GM18507 (cell line): ENCODE measurements at regions not wholly inside any gene's neighbourhood (a gene's known extent, or its start where the extent isn't known, plus 50 kb on each side); places are given as distances from the start of the nearest gene placed in this dataset.

ENCODE experiments used
- DNase-seq: peaks from one replicate; pipeline ENCODE4 v3.0.0; 2011; ENCODE audit warnings: low read depth; ENCODE audit not compliant: insufficient read length; ENCODE audit errors: extremely low spot score
- FAIRE-seq: peaks from 2 replicates; lab custom pipeline; 2011; peaks lifted over from hg19 to GRCh38; lab: Jason Lieb, UNC

DNA sequence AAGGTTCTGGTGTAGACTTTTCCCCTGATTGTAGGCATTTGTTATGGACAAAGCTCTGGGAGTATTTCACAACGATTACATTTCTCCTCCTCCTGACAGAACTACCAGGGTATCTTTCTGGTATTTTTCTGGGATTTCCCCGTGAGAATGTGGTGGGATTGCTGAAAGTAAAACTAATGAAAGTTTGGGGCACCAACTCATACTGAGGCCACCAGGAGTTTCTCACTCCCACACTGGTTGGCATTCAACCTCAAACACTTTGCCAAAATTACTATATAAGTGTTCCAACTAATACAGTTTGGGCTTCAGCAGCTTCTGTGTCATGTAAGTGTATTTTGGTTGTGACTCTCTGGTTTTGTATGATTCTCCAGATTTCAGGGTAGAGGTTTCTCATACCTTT is 855.1 kb downstream of the GLUD2 start:
- DNase-seq (no peak), FAIRE-seq (no peak)

DNA sequence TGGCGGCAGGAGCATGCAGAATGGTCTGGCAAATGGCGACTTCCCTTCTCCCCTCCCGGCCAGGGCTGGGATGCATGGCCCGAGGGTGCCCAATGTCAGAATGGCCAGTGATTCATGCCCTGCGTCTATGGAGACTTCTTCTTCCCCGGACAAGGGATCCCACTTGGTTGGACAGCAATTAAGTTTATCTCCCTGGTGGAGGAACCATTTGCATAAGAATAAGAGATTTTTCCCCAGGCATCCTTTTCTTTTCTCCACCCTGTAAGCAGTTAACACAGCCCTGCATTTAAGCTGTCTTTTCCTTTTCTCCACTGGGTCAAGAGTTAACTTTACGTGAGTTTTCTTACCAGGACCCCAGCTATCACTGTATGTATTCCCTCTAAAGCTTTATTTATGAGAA is 856.6 kb downstream of the GLUD2 start:
- FAIRE-seq (no peak), DNase-seq (no peak)

DNA sequence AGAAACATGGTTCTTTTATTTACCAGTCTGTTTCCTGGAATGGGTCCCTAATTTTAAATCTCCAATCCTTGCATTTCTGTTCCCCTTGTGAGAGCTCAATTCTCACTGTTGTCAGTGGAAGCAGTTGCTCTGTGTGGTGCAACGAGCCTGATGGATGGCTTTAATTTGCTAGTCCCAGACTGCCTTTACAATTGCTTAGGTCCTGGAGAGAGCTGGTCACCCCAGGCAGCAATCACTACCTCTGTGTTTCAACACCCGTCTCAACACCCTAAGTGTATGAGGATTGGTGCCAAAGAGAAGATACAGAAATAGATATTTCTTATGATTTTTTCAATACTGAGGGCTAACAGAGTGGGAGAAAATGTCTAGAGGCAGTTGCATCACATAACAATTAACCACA is 873.8 kb downstream of the GLUD2 start:
- no peak for DNase-seq
- FAIRE-seq: no peak

GRCh38 chrX:121931567-121931966 is 884.2 kb downstream of the GLUD2 start:
- FAIRE-seq (no peak), DNase-seq (no peak)

DNA sequence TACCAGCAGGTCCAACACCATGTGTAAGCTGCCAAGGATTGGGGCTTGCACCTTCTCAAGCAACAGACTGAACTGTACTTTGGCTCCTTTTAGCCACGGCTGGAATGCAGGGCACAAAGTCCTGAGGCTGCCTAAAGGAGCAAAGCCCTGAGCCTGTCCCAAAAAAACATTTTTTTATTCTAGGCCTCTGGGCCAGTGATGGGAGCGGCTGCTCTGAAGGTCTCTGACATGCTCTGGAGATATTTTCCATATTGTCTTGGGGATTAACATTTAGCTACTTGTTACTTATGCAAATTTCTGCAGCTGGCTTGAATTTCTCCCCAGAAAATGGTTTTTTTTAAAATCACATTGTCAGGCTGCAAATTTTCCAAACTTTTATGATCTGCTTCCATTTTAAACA is 885.3 kb downstream of the GLUD2 start:
- no peak for FAIRE-seq

GRCh38 chrX:121949041-121949760 is 901.8 kb downstream of the GLUD2 start:
- DNase-seq (no peak), FAIRE-seq (no peak)

More for the DNA sequence above, 885.3 kb downstream of the GLUD2 start:
- no peak for DNase-seq

- FAIRE-seq (no peak), DNase-seq (no peak)
These were observed 911.5 kb downstream of the GLUD2 start for GRCh38 chrX:121958886-121959285.

DNA sequence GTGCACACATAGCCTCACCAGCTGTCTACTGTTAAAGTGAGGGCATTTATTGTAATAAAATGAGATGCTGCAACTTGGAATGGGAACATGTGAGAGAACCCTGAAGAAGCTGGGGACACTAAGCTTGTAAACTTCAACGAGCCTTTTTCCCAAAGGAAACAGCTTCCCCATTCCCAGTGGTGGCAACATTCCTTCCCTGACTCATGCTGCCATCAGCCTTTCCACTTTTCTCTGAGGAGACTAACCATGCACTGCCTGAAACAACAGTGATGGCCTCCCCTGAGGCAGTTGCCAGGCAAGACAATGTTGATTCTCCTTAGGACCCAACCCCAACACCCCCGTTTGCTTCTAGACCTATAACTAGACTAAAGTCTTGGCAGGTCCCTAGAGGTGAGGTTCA is 928.3 kb downstream of the GLUD2 start:
- DNase-seq (no peak), FAIRE-seq (no peak)

DNA sequence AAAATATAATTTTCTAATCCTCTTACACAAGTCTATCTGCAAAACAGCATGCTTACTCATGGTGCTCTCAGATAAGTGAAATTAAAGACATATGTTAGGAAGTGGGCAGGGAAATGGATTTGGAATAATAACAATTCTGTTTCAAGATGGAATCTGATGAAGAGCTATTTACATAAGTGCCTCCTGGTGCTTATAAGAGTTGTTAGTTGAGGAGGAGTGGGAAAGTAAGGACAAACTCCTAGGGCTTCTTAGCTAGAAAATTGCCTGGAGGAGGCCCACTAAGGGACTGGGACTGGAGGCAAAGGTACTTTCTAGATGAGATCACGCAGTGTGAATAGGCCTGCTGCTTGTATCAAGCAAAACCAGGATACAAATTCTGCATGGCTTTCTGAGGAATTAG is 939.8 kb downstream of the GLUD2 start:
- FAIRE-seq: no peak

GRCh38 chrX:121987835-121988234 is 940.4 kb downstream of the GLUD2 start:
- FAIRE-seq (no peak), DNase-seq (no peak)

More for the DNA sequence above, 939.8 kb downstream of the GLUD2 start:
- no peak for DNase-seq

DNA sequence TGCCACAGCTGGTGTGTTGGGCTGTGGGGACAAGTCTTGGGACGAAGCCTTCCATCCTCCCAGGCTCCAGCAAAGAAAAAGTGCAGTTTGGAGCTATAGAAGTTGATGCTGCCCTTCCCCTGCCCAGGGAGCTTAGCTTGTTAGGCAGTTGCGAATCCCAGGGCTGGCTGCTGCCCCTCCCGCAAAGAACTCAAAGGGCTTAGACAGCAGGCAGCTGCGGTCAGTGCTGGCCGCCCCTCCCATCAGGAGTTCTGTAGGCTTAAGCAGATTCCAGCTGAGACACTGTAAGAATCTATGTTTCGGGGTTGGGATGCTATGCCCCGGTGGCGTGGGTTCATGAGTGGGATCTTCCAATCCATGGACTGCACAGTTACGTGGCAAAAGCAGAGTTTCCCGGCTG is 956.7 kb downstream of the GLUD2 start:
- DNase-seq: no peak
- FAIRE-seq: no peak

DNA sequence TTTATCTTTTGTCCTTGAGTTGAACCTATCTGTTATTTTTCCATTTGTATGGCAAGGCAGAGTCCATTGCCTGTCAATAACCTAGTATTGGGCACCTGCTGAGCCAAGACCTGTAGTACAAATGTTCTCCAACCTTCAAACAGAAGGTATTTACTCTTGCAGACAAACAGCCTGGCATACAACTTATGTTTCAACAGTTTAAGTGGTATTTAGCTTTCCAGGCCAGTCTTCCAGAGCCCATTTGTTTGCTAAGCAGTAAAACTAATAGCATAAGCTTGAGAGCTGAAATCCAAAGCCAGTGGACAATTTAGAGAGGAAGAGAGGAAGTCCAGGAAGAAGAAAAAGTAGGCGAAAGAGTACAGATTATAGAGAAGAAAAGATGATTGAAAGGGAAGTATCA is 979.3 kb downstream of the GLUD2 start:
- DNase-seq (no peak), FAIRE-seq (no peak)

DNA sequence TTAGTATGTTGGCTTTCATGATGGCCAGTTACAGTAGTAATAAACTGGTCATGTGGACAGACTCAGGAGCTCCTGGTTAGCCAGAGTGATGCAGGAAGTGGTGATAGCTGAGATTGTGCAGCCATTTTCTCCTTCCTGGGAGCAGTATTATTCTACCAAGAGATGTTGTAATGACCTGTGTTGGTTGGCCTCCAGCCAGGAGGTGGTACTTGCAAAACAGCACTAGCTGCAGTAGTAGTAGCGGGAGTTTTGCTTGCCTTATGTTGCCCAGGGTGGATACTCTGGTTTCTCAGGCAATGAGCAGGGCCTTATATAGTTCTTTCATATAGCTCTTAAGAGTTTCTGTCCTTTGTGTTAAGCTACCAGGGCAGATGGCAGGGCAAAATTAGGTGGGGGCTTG is 998.8 kb downstream of the GLUD2 start:
- DNase-seq: no peak
- FAIRE-seq: no peak

DNA sequence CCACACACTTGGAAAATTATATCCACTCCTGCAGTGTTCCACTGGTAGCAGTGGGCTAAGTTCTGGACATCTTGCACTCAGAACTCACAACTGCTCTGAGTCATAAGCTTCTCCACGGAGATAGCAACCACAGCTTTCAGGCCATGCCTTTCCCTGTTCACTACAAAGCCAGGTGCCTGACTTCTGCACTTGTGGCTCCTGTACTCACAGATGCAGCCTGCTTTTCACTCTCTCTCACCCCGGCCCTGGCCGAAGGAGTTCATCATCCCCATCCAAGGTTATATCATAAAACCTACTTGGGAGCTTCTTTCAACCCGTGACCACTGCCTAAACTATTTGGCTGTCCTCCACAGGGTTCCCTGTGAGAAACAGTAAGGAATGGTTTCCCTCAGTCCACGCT is 999.4 kb downstream of the GLUD2 start:
- no peak for FAIRE-seq
- DNase-seq: no peak

DNA sequence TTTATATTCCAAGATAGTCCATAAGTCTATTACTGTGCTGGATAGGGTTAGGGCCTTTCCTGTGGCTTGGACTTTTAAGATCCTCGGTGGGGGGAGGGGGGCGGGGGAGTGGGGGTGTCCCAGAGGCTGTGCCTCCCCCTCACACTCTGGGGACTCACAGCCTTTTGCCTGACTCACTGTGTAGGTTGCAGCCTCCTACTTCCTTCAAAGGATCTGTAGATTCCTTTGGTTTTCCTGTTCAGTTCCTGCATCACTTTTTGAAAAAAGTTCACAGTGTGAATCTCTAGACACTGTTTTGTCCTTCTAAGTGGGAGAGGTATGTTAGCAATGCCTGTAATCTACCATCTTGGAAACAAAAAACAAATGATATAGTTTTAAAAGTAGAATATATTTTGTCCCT is 999.9 kb downstream of the GLUD2 start:
- FAIRE-seq (no peak), DNase-seq (no peak)

DNA sequence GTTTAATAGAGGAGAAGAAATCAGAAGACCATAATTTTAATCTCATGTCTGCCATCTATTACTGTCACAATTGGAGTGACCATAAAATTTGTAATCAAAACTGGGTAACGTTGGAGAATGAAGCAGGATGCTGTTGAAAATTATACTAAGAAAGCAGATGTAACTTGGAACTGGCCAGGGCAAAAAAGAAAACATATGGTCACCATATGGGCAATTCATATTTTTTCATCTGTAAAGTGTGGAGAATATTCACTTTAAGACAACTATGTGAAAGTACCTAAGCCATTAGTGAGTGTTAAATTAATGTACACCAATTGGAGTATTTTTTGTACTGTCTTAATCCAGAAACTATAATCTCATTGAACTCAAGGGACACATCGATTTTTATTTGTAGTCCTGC is 1008.0 kb downstream of the GLUD2 start:
- FAIRE-seq: peak; percentile 31

DNA sequence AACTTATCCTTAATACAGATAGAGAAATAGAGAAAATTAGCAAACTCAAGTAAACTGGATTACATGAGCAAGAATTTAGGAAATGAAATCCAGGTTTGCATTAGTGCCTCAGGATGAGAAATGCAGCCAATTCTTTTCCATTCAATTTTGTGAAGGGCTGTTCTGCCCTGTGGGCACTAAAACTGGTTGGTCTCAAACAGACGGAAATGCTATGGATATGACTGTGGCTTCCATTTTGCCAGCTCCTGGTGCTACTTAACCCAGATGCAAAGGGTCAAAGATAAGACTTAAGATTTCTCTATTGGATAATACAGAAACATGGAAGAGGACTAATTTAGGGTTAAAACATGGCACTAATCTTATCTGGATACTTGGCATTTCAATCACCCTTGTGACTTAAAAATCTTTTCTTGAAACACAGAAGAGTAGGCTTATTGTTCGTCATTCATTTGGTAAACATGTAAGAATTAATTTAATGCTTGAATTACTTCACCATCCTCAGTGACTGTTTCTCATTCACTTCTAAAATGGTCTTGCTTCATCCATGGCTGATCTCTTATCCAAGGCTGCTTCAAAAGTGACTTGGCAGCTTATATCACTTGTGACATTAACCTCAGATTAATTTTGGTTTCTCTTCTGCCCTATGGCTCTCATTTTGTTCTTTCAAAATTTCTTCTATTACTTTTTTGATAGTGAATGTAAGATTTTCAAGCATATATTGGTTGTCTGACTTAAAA is 1008.7 kb downstream of the GLUD2 start:
- DNase-seq: no peak
- FAIRE-seq: no peak

More for the DNA sequence above, 1008.0 kb downstream of the GLUD2 start:
- DNase-seq: no peak

- FAIRE-seq (no peak), DNase-seq (no peak)
These were observed 1028.8 kb downstream of the GLUD2 start for GRCh38 chrX:122076241-122076640.

- FAIRE-seq (no peak), DNase-seq (no peak)
These were observed 1030.7 kb downstream of the GLUD2 start for GRCh38 chrX:122078079-122078478.

GRCh38 chrX:122087341-122087740 is 1039.9 kb downstream of the GLUD2 start:
- no peak for FAIRE-seq
- DNase-seq: no peak

- DNase-seq: no peak
- FAIRE-seq: no peak
These were observed 1044.2 kb downstream of the GLUD2 start for GRCh38 chrX:122091571-122091970.
